Gastrocnemius medialis (tissue), 4 donors: ENCODE measurements at regions not wholly inside any gene's neighbourhood (a gene's known extent, or its start where the extent isn't known, plus 50 kb on each side); places are given as distances from the start of the nearest gene placed in this dataset.

Experiments used
- ATAC-seq, 2 donors: fragments of 150-250 bp; one replicate each; pipeline ENCODE4 v1.9.1; 2016
- DNase-seq, 2 donors: peaks; one replicate each; pipeline ENCODE4 v3.0.0-alpha.2; 2019
- H3K27ac ChIP-seq, 4 donors: fragments of 200-600 bp; sonication (generic); 1 replicate in 1 of 4; 2 replicates in 3 of 4; pipeline ENCODE4 v1.5.1; 2016 to 2018; ENCODE audit warnings: mild to moderate bottlenecking in 2 of 4, moderate library complexity in 1 of 4
- H3K27me3 ChIP-seq, 3 donors: fragments of 200-600 bp; sonication (generic) in 2 of 3; 1 replicate in 1 of 3; 2 replicates in 2 of 3; pipeline versions ENCODE4 v1.5.1 to v1.6.0; 2016 to 2019; ENCODE audit warnings: mild to moderate bottlenecking in 1 of 3, moderate library complexity in 1 of 3
- H3K36me3 ChIP-seq, 2 donors: fragments of 200-600 bp; sonication (generic) in 1 of 2; one replicate each; pipeline ENCODE4 v1.5.1; 2017 to 2018
- H3K4me1 ChIP-seq, 2 donors: fragments of 200-600 bp; sonication (generic) in 1 of 2; one replicate each; pipeline ENCODE4 v1.5.1; 2016 to 2017; ENCODE audit warnings: mild to moderate bottlenecking in 2 of 2
- H3K4me3 ChIP-seq, 4 donors: fragments of 200-600 bp; sonication (generic) in 3 of 4; 1 replicate in 1 of 4; 2 replicates in 3 of 4; pipeline ENCODE4 v1.5.1; 2016 to 2019; ENCODE audit warnings: mild to moderate bottlenecking in 2 of 4
- H3K9me3 ChIP-seq, 3 donors: fragments of 200-600 bp; sonication (generic) in 2 of 3; 1 replicate in 1 of 3; 2 replicates in 2 of 3; pipeline ENCODE4 v1.5.1; 2016 to 2019
- POLR2A ChIP-seq, 2 donors: fragments of 450-650 bp; IDR thresholded peaks; one replicate each; pipeline ENCODE4 v1.6.1; 2017; ENCODE audit warnings: antibody characterized with exemption in 2 of 2, mild to moderate bottlenecking in 2 of 2, moderate library complexity in 2 of 2
- in situ Hi-C, 4 donors: fragments of 200-750 bp; cut with MboI; loops; one replicate each; pipeline versions ENCODE4 v1.15.0 to v1.8.0; 2017; ENCODE audit warnings: low sequenced_read_pairs in 4 of 4
- intact Hi-C: fragments of 100-400 bp; cut with DNase I; formaldehyde crosslinking; loops from one replicate; pipeline ENCODE4 v1.15.1; 2023; ENCODE audit warnings: low total_unique reads
- TF ChIP-seq, protein P1 (sequence below), 5 experiments: fragments of 450-650 bp in 3 of 5; fragments of 200-600 bp in 2 of 5; sonication (generic) in 2 of 5; IDR thresholded peaks in 4 of 5; conservative IDR thresholded peaks in 1 of 5; 1 replicate in 4 of 5; 2 replicates in 1 of 5; pipeline ENCODE4 v1.5.1; 2016 to 2019; ENCODE audit warnings: antibody characterized with exemption in 5 of 5, mild to moderate bottlenecking in 3 of 5, moderate library complexity in 3 of 5

DNA sequence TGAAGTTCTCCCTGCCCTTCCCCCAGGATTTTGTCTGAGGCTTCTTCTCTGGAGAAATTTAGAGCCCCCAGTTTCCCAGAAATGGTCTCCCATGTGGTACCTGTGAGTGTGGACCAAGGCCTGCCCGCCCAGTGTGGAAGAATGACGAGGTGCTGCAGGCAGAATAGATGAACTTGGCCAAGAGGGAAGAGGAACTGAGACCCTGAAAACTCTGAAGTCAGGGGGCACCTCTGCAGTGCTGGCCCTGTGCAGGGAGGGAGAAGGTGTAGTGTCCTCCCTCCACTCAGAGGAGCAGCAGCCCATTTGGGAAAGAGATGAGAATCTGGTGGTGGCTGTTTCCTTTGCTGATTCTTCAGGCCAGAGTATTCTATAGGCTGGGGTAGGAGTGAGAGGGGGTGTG, 115.2 kb upstream of the PCGF5 start:
- Histone ChIP-seq H3K27me3 (no peaks in the 10 kb centered on the region), H3K9me3 (no peaks in the 10 kb centered on the region), H3K4me3 (no peak overlapping the region), H3K27ac (no peak overlapping the region), H3K36me3 (no peaks in the 10 kb centered on the region), H3K4me1 (no peaks in the 10 kb centered on the region)
- in situ Hi-C loops (no loop called here), intact Hi-C loops (no loop called here)
- DNase-seq: no peak
- ATAC-seq: no peak
- TF ChIP-seq, protein P1, sequence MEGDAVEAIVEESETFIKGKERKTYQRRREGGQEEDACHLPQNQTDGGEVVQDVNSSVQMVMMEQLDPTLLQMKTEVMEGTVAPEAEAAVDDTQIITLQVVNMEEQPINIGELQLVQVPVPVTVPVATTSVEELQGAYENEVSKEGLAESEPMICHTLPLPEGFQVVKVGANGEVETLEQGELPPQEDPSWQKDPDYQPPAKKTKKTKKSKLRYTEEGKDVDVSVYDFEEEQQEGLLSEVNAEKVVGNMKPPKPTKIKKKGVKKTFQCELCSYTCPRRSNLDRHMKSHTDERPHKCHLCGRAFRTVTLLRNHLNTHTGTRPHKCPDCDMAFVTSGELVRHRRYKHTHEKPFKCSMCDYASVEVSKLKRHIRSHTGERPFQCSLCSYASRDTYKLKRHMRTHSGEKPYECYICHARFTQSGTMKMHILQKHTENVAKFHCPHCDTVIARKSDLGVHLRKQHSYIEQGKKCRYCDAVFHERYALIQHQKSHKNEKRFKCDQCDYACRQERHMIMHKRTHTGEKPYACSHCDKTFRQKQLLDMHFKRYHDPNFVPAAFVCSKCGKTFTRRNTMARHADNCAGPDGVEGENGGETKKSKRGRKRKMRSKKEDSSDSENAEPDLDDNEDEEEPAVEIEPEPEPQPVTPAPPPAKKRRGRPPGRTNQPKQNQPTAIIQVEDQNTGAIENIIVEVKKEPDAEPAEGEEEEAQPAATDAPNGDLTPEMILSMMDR (IDR thresholded peaks at IDR 0.05 in 4 of 5, conservative IDR thresholded peaks at IDR 0.05 in 1 of 5): no peak
- TF ChIP-seq POLR2A (IDR thresholded peaks at IDR 0.05): no peak

DNA sequence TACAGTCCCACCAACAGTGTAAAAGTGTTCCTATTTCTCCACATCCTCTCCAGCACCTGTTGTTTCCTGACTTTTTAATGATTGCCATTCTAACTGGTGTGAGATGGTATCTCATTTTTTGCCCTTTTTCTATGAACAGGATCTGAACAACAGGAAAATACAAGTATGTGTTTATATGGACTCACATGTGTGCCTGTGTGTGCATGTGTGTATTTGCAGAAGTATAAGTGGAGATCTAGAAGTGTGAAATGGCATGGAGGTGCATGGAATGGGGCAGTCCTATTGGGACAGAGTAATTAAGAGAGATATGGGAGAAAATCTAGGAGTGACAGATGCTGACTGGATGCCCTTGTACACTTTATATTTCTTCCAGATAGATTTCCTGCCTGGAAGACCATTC, 111.6 kb upstream of the PCGF5 start:
- Histone ChIP-seq H3K27ac (no peak overlapping the region), H3K4me3 (no peak overlapping the region), H3K4me1 (no peaks in the 10 kb centered on the region), H3K36me3 (no peaks in the 10 kb centered on the region), H3K27me3 (no peaks in the 10 kb centered on the region), H3K9me3 (no peaks in the 10 kb centered on the region)
- no peak for ATAC-seq
- in situ Hi-C loops (no loop called here), intact Hi-C loops (no loop called here)
- no peak for DNase-seq
- TF ChIP-seq POLR2A (IDR thresholded peaks at IDR 0.05): no peak

DNA sequence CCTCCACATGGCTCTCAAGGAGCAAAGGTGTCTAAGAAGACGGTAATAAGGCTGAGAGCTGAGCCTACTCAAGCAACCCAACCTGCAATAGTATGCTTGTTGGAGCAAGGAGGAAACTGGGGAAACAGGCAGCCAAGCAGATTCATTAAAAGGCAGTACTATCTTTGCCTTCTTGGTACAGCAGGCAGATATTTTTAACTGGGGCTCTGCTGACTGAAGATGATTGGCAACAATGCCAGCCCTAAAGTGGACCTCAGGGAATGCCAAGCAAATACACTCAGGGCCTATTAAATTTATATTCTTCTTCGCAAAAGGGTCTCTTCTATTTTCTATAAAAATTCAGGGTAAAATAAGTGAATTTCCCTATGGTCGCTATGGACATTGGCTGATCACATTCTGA, 109.4 kb upstream of the PCGF5 start:
- Histone ChIP-seq H3K27ac (no peak overlapping the region), H3K4me3 (no peak overlapping the region), H3K36me3 (no peaks in the 10 kb centered on the region), H3K9me3 (no peaks in the 10 kb centered on the region), H3K4me1 (no peaks in the 10 kb centered on the region), H3K27me3 (no peaks in the 10 kb centered on the region)
- in situ Hi-C loops: no loop called here
- DNase-seq (no peak), ATAC-seq (no peak)
- intact Hi-C loops: no loop called here
- TF ChIP-seq POLR2A (IDR thresholded peaks at IDR 0.05): no peak
- TF ChIP-seq, protein P1 (IDR thresholded peaks at IDR 0.05 in 4 of 5, conservative IDR thresholded peaks at IDR 0.05 in 1 of 5): no peak

DNA sequence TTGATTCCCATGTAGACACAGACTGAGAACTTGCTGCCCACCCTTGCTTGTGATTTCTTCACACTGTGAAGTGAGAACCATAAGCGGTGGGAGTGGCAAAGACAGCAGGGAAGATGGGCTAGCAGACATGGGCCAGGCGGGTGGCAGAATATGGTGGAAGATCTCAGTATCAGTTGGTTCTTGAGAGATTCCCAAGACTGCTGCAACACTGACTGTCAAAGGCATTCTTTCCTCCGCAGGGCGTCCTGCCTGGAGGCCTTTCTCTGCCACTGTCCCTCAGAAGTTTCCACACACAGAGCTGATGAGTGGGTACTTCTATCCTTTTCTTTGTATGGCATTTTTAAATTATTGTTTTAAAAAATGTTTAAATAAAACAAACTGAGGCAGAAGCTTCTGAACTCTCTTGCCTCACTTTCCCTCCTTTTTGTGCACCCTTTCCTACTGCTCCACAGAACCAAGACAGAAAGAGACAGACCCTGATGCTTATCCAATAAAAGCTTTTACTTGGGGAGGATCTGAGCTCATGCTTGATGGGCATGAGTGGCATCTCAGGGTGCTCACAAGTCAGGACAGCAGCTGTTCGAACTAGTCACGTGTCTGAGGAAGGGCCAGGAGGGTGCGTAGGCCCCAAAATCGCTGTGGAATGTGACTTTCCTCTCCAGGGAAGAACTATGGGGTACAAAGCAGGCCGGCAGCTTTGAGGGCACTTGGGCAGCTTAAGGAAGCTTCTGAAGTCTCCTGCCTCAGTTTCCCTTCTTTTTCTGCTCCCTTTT, 104.7 kb upstream of the PCGF5 start:
- Histone ChIP-seq H3K27me3 (no peaks in the 10 kb centered on the region), H3K4me1 (no peaks in the 10 kb centered on the region), H3K36me3 (no peaks in the 10 kb centered on the region), H3K9me3 (no peaks in the 10 kb centered on the region), H3K27ac (no peak overlapping the region), H3K4me3 (no peak overlapping the region)
- in situ Hi-C loops: no loop called here
- intact Hi-C loops: no loop called here
- no peak for DNase-seq
- TF ChIP-seq POLR2A (IDR thresholded peaks at IDR 0.05): no peak
- TF ChIP-seq, protein P1 (IDR thresholded peaks at IDR 0.05 in 4 of 5, conservative IDR thresholded peaks at IDR 0.05 in 1 of 5): no peak
- ATAC-seq: no peak

DNA sequence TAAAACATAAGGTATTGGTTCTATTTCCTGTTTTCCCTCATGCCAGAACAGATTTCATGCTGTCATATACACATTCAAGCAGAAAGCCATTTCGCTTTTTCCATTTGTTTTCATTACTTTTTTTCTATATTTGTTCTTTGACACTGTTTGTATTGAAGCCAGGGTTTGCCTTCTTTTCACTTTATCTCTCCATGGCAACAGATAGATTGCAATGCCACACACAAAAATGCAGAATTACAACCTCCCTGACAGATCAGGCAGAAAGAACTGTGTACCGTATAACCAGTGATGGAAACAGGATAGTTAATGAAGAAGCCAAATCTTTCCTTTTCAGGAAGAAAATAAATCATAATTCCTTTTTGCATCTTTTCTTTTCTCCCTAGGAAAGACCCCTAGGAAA, 103.0 kb upstream of the PCGF5 start:
- Histone ChIP-seq H3K27ac (no peak overlapping the region), H3K27me3 (no peaks in the 10 kb centered on the region), H3K9me3 (no peaks in the 10 kb centered on the region), H3K36me3 (no peaks in the 10 kb centered on the region), H3K4me3 (no peak overlapping the region), H3K4me1 (no peaks in the 10 kb centered on the region)
- DNase-seq (no peak), ATAC-seq (no peak)
- TF ChIP-seq, protein P1 (IDR thresholded peaks at IDR 0.05 in 4 of 5, conservative IDR thresholded peaks at IDR 0.05 in 1 of 5): no peak
- no peak for TF ChIP-seq POLR2A (IDR thresholded peaks at IDR 0.05)
- intact Hi-C loops (no loop called here), in situ Hi-C loops (no loop called here)
